Hepatocyte (in vitro differentiated cells): ENCODE measurements at regions not wholly inside any gene's neighbourhood (a gene's known extent, or its start where the extent isn't known, plus 50 kb on each side); places are given as distances from the start of the nearest gene placed in this dataset.

Source experiments
- CTCF ChIP-seq: fragments of 200-600 bp; sonication (generic); IDR thresholded peaks from 2 replicates; pipeline ENCODE4 v1.5.1; 2016; ENCODE audit warnings: antibody characterized with exemption, mild to moderate bottlenecking; ENCODE audit not compliant: poor library complexity
- EZH2phosphoT487 ChIP-seq: fragments of 200-600 bp; sonication (generic); IDR thresholded peaks from one replicate; pipeline ENCODE4 v1.6.1; 2018; ENCODE audit warnings: antibody characterized with exemption, mild to moderate bottlenecking, low read depth, moderate library complexity; ENCODE audit not compliant: unreplicated experiment, severe bottlenecking

GRCh38 chr18:61720496-61720895 is 172.3 kb downstream of the RNF152 start:
- TF ChIP-seq EZH2phosphoT487 (no peak), CTCF (no peak)
